ENCODE measurements at regions not wholly inside any gene's neighbourhood (a gene's known extent, or its start where the extent isn't known, plus 50 kb on each side); places are given as distances from the start of the nearest gene placed in this dataset.

DNA sequence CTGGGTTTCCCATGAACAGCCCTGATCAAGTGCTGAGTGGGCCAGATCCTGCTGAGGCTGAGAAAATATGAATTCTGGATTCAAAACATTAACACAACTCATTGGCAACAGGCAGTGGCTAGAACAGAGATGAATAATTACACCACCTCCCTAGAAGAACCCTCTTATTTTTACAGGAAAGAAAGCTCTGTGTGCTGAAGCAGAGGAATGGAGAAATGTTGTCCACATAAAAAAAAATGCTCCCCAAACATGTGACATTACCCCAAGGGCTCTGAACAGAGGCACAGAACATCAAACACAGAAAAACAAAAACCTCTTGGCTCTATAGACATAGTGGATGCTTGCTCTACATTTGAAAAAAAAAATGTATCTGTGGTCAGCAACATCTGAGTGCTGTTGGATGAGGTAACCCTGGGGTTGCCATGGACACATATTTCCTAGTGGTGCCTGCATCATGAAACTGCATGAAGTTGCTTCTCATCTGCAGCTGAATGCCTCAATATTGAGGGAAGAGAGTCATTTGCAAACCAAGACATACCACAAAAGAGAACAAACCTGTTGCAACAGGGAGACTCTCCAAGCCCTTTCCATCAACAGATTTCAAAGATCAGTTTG is 98.8 kb downstream of the SNX19 start:
- intact Hi-C loops (cut with micrococcal nuclease) = no loop called here
- Mint-ChIP-seq H3K27ac (no peak overlapping the region), H3K4me1 (no peaks in the 10 kb centered on the region), H3K27me3 (peaks cover 13% of the 10 kb centered on the region), H3K4me3 (no peak overlapping the region), H3K9me3 (no peaks in the 10 kb centered on the region), H3K36me3 (ENCODE audit: low read depth) (no peaks in the 10 kb centered on the region)
- TF ChIP-seq, protein P1, sequence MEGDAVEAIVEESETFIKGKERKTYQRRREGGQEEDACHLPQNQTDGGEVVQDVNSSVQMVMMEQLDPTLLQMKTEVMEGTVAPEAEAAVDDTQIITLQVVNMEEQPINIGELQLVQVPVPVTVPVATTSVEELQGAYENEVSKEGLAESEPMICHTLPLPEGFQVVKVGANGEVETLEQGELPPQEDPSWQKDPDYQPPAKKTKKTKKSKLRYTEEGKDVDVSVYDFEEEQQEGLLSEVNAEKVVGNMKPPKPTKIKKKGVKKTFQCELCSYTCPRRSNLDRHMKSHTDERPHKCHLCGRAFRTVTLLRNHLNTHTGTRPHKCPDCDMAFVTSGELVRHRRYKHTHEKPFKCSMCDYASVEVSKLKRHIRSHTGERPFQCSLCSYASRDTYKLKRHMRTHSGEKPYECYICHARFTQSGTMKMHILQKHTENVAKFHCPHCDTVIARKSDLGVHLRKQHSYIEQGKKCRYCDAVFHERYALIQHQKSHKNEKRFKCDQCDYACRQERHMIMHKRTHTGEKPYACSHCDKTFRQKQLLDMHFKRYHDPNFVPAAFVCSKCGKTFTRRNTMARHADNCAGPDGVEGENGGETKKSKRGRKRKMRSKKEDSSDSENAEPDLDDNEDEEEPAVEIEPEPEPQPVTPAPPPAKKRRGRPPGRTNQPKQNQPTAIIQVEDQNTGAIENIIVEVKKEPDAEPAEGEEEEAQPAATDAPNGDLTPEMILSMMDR (IDR thresholded peaks at IDR 0.05) = no peak
- ChIA-PET CTCF (no interaction called here), POLR2A (no interaction called here)
- DNase-seq = no peak
- no peak for ATAC-seq (ENCODE audit: low read depth)

DNA sequence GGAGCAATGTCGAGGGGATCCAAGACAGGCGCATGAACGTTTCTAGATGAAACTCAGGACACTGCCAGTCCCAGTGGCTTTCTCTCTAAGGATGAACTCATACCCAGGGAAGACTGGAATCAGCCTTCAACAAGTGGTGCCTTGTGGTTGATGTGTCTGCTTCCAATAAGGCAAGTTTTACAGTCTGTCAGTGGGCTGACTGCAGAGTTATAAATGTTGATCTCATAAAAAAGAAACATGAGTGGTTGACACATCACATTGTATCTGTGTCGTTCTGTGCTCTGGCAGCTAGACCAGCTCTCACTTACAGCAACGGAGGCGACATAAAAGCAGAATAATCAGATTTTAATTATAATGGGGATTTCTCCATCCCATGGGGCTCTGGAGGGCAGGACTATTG is 96.7 kb downstream of the SNX19 start:
- Mint-ChIP-seq H3K9me3 (no peaks in the 10 kb centered on the region), H3K4me1 (no peaks in the 10 kb centered on the region), H3K36me3 (ENCODE audit: low read depth) (no peaks in the 10 kb centered on the region), H3K4me3 (no peak overlapping the region), H3K27me3 (peaks cover 5% of the 10 kb centered on the region), H3K27ac (no peak overlapping the region)
- POLR2A ChIA-PET = no interaction called here
- DNase-seq = no peak
- CTCF ChIA-PET = no interaction called here
- TF ChIP-seq, protein P1 (IDR thresholded peaks at IDR 0.05) = no peak
- ATAC-seq (ENCODE audit: low read depth) = no peak
- intact Hi-C loops (cut with micrococcal nuclease) = no loop called here

Data from activated B cell treated with CpG ODN at 0.5 μM for 24 hours (primary cell).